Naive thymus-derived CD4-positive, alpha-beta T cell (primary cell): ENCODE measurements at regions not wholly inside any gene's neighbourhood (a gene's known extent, or its start where the extent isn't known, plus 50 kb on each side); places are given as distances from the start of the nearest gene placed in this dataset.

Experiments
- ATAC-seq: fragments of 150-1000 bp; cut with Tn5 transposase; 2 replicates; pipeline ENCODE4 v1.10.0; 2021; ENCODE audit warnings: mild to moderate bottlenecking, moderate library complexity
- CTCF ChIA-PET: fragments of 350-600 bp; sonication (Branson Sonifier 250); formaldehyde crosslinking; loops from one replicate; lab custom pipeline; 2021; ENCODE audit warnings: antibody characterized with exemption; lab: Charles Lee
- POLR2A ChIA-PET: fragments of 350-600 bp; sonication (Branson Sonifier 250); formaldehyde crosslinking; loops from one replicate; lab custom pipeline; 2021; ENCODE audit warnings: antibody characterized with exemption, inconsistent platforms; lab: Charles Lee
- DNase-seq, 9 donors: peaks; one replicate each; pipeline versions ENCODE4 v3.0.0 to v3.0.0-alpha.2; 2020 to 2022; ENCODE audit warnings: mixed read lengths in 1 of 9
- H3K27ac ChIP-seq: one replicate; pipeline ENCODE4 v1.7.0; 2013; ENCODE audit warnings: mild to moderate bottlenecking, low read depth, low read length, moderate library complexity
- H3K27me3 ChIP-seq, 2 donors: one replicate each; pipeline ENCODE4 v1.7.0; 2013; ENCODE audit warnings: low read length in 2 of 2, mild to moderate bottlenecking in 2 of 2, moderate library complexity in 2 of 2; ENCODE audit not compliant: control insufficient read depth in 2 of 2, insufficient read depth in 2 of 2
- H3K36me3 ChIP-seq, 3 experiments: 1 replicate in 2 of 3; 2 replicates in 1 of 3; pipeline ENCODE4 v1.7.0; 2013; ENCODE audit warnings: low read length in 3 of 3, mild to moderate bottlenecking in 3 of 3, moderate library complexity in 1 of 3; ENCODE audit not compliant: insufficient read depth in 3 of 3, control insufficient read depth in 2 of 3
- H3K4me1 ChIP-seq, 2 donors: one replicate each; pipeline ENCODE4 v1.7.0; 2013; ENCODE audit warnings: low read length in 2 of 2, mild to moderate bottlenecking in 2 of 2, moderate library complexity in 1 of 2; ENCODE audit not compliant: control insufficient read depth in 2 of 2, insufficient read depth in 2 of 2
- H3K4me3 ChIP-seq: 2 replicates; pipeline ENCODE4 v1.7.0; 2013; ENCODE audit warnings: mild to moderate bottlenecking, low read length
- H3K9me3 ChIP-seq, 3 experiments: 1 replicate in 2 of 3; 2 replicates in 1 of 3; pipeline ENCODE4 v1.7.0; 2013; ENCODE audit warnings: low read length in 3 of 3; ENCODE audit not compliant: control insufficient read depth in 2 of 3
- H3K27ac Mint-ChIP-seq, 9 donors: one replicate each; pipeline ENCODE4 v1.8.0; 2020 to 2022; ENCODE audit warnings: mixed read lengths in 9 of 9, mild to moderate bottlenecking in 8 of 9, moderate library complexity in 5 of 9, inconsistent platforms in 2 of 9
- H3K27me3 Mint-ChIP-seq, 5 donors: one replicate each; pipeline ENCODE4 v1.8.0; 2021 to 2022; ENCODE audit warnings: mixed read lengths in 5 of 5, mild to moderate bottlenecking in 1 of 5
- H3K36me3 Mint-ChIP-seq, 5 donors: one replicate each; pipeline ENCODE4 v1.8.0; 2020 to 2022; ENCODE audit warnings: mixed read lengths in 5 of 5, mild to moderate bottlenecking in 3 of 5, inconsistent platforms in 1 of 5
- H3K4me1 Mint-ChIP-seq, 7 donors: one replicate each; pipeline ENCODE4 v1.8.0; 2020 to 2022; ENCODE audit warnings: mixed read lengths in 7 of 7, mild to moderate bottlenecking in 3 of 7, inconsistent platforms in 1 of 7
- H3K4me3 Mint-ChIP-seq, 10 donors: one replicate each; pipeline ENCODE4 v1.8.0; 2020 to 2022; ENCODE audit warnings: mild to moderate bottlenecking in 10 of 10, mixed read lengths in 10 of 10, moderate library complexity in 6 of 10, inconsistent platforms in 2 of 10
- H3K9me3 Mint-ChIP-seq, 11 donors: one replicate each; pipeline ENCODE4 v1.8.0; 2020 to 2022; ENCODE audit warnings: mixed read lengths in 11 of 11, mild to moderate bottlenecking in 4 of 11, inconsistent platforms in 1 of 11, moderate library complexity in 1 of 11
- intact Hi-C, 2 donors: fragments of 100-400 bp; cut with micrococcal nuclease; formaldehyde crosslinking; loops; one replicate each; pipeline ENCODE4 v1.15.1; 2023

GRCh38 chr10:64101606-64102263, 580.5 kb downstream of the REEP3 start:
- Mint-ChIP-seq H3K36me3 (no peaks in the 10 kb centered on the region), H3K4me1 (no peaks in the 10 kb centered on the region), H3K9me3 (no peaks in the 10 kb centered on the region), H3K27ac (no peak overlapping the region), H3K4me3 (no peak overlapping the region), H3K27me3 (peaks cover 0 to 3% (median 0%) of the 10 kb centered on the region in 5 donors)
- H3K27me3 ChIP-seq = peaks cover 0 to 4% of the 10 kb centered on the region in 2 donors
- H3K27ac ChIP-seq = no peak overlapping the region
- H3K36me3 ChIP-seq = no peaks in the 10 kb centered on the region
- H3K4me1 ChIP-seq = no peaks in the 10 kb centered on the region
- ChIA-PET CTCF (no interaction called here), POLR2A (no interaction called here)
- intact Hi-C loops = no loop called here
- H3K9me3 ChIP-seq = no peaks in the 10 kb centered on the region
- ATAC-seq = no peak
- no peak overlapping the region for H3K4me3 ChIP-seq
- DNase-seq = no peak

GRCh38 chr10:64102264-64102633, 581.0 kb downstream of the REEP3 start:
- ATAC-seq = no peak

GRCh38 chr10:64102916-64103315, 581.7 kb downstream of the REEP3 start:
- DNase-seq = no peak
- Mint-ChIP-seq H3K4me1 (no peaks in the 10 kb centered on the region), H3K9me3 (no peaks in the 10 kb centered on the region), H3K4me3 (no peak overlapping the region), H3K27ac (no peak overlapping the region), H3K36me3 (no peaks in the 10 kb centered on the region), H3K27me3 (peaks cover 0 to 3% (median 0%) of the 10 kb centered on the region in 5 donors)
- H3K9me3 ChIP-seq = no peaks in the 10 kb centered on the region
- H3K27ac ChIP-seq = no peak overlapping the region
- POLR2A ChIA-PET = no interaction called here
- intact Hi-C loops = no loop called here
- no peak for ATAC-seq
- peaks cover 0 to 4% of the 10 kb centered on the region in 2 donors for H3K27me3 ChIP-seq
- no peaks in the 10 kb centered on the region for H3K36me3 ChIP-seq
- no peaks in the 10 kb centered on the region for H3K4me1 ChIP-seq
- CTCF ChIA-PET = no interaction called here
- no peak overlapping the region for H3K4me3 ChIP-seq

More at GRCh38 chr10:64102264-64102633, 581.0 kb downstream of the REEP3 start:
- peaks cover 0 to 3% (median 0%) of the 10 kb centered on the region in 5 donors for H3K27me3 Mint-ChIP-seq
- no peaks in the 10 kb centered on the region for H3K36me3 Mint-ChIP-seq
- intact Hi-C loops = no loop called here
- no peak overlapping the region for H3K27ac Mint-ChIP-seq
- H3K4me1 ChIP-seq = no peaks in the 10 kb centered on the region
- no peaks in the 10 kb centered on the region for H3K9me3 ChIP-seq
- no peak overlapping the region for H3K4me3 Mint-ChIP-seq
- H3K36me3 ChIP-seq = no peaks in the 10 kb centered on the region
- peaks cover 0 to 4% of the 10 kb centered on the region in 2 donors for H3K27me3 ChIP-seq
- CTCF ChIA-PET = no interaction called here
- POLR2A ChIA-PET = no interaction called here
- no peak overlapping the region for H3K27ac ChIP-seq
- no peak overlapping the region for H3K4me3 ChIP-seq
- H3K9me3 Mint-ChIP-seq = no peaks in the 10 kb centered on the region
- no peaks in the 10 kb centered on the region for H3K4me1 Mint-ChIP-seq
- no peak for DNase-seq

- peaks cover 0 to 4% of the 10 kb centered on the region in 2 donors for H3K27me3 ChIP-seq
- H3K4me3 ChIP-seq = no peak overlapping the region
- ATAC-seq (no peak), DNase-seq (no peak)
- Mint-ChIP-seq H3K9me3 (no peaks in the 10 kb centered on the region), H3K4me3 (no peak overlapping the region), H3K27ac (peak overlapping the region in 1 of 9 donors; percentile 39), H3K27me3 (peaks cover 0 to 3% (median 0%) of the 10 kb centered on the region in 5 donors), H3K36me3 (no peaks in the 10 kb centered on the region), H3K4me1 (no peaks in the 10 kb centered on the region)
- no peaks in the 10 kb centered on the region for H3K36me3 ChIP-seq
- POLR2A ChIA-PET = no interaction called here
- CTCF ChIA-PET = no interaction called here
- no peak overlapping the region for H3K27ac ChIP-seq
- no peaks in the 10 kb centered on the region for H3K4me1 ChIP-seq
- no peaks in the 10 kb centered on the region for H3K9me3 ChIP-seq
- intact Hi-C loops = no loop called here
Measured at GRCh38 chr10:64103750-64104470, 582.7 kb downstream of the REEP3 start.

GRCh38 chr10:64109926-64110495, 588.8 kb downstream of the REEP3 start:
- Mint-ChIP-seq H3K9me3 (peaks cover 0 to 5% (median 0%) of the 10 kb centered on the region in 11 donors), H3K4me3 (no peak overlapping the region), H3K27ac (no peak overlapping the region), H3K27me3 (peaks cover 0 to 9% (median 0%) of the 10 kb centered on the region in 5 donors), H3K4me1 (peaks cover 0 to 16% (median 6%) of the 10 kb centered on the region in 7 donors), H3K36me3 (no peaks in the 10 kb centered on the region)
- no peaks in the 10 kb centered on the region for H3K4me1 ChIP-seq
- intact Hi-C loops = no loop called here
- CTCF ChIA-PET = no interaction called here
- POLR2A ChIA-PET = no interaction called here
- H3K9me3 ChIP-seq = no peaks in the 10 kb centered on the region
- H3K36me3 ChIP-seq = no peaks in the 10 kb centered on the region
- ATAC-seq (no peak), DNase-seq (no peak)
- H3K4me3 ChIP-seq = no peak overlapping the region
- H3K27ac ChIP-seq = no peak overlapping the region
- no peaks in the 10 kb centered on the region for H3K27me3 ChIP-seq

GRCh38 chr10:64112701-64113355, 591.6 kb downstream of the REEP3 start:
- Mint-ChIP-seq H3K4me1 (peaks cover 0 to 16% (median 6%) of the 10 kb centered on the region in 7 donors), H3K27me3 (peaks cover 0 to 9% (median 0%) of the 10 kb centered on the region in 5 donors), H3K4me3 (peak overlapping the region in 7 of 10 donors; percentile 36 to 66 (median 39)), H3K9me3 (peaks cover 0 to 5% (median 0%) of the 10 kb centered on the region in 11 donors), H3K27ac (no peak overlapping the region), H3K36me3 (no peaks in the 10 kb centered on the region)
- intact Hi-C loops = no loop called here
- H3K27ac ChIP-seq = no peak overlapping the region
- ChIA-PET CTCF (no interaction called here), POLR2A (no interaction called here)
- DNase-seq (peak in 1 of 9 donors; percentile 1), ATAC-seq (peak; percentile 48)
- no peaks in the 10 kb centered on the region for H3K27me3 ChIP-seq
- H3K4me1 ChIP-seq = no peaks in the 10 kb centered on the region
- H3K4me3 ChIP-seq = no peak overlapping the region
- H3K36me3 ChIP-seq = no peaks in the 10 kb centered on the region
- H3K9me3 ChIP-seq = no peaks in the 10 kb centered on the region
